ENCODE measurements at regions not wholly inside any gene's neighbourhood (a gene's known extent, or its start where the extent isn't known, plus 50 kb on each side); places are given as distances from the start of the nearest gene placed in this dataset.

GRCh38 chr3:41148901-41149300 lies 50.4 kb upstream of the CTNNB1 start:
- ATAC-seq (no peak), DNase-seq (no peak)
- 75 to 88% (median 82%) methylated on average over 4 of the region's 4 CpGs for WGBS, 4 donors
- H3K4me3 ChIP-seq, result no peak overlapping the region
- TF ChIP-seq POLR2A (IDR thresholded peaks at IDR 0.05) (no peak), CTCF (IDR thresholded peaks at IDR 0.05) (no peak)
- intact Hi-C loops (cut with DNase I), result no loop called here
- no peaks in the 10 kb centered on the region for H3K36me3 ChIP-seq
- H3K27ac ChIP-seq, result no peak overlapping the region
- H3K27me3 ChIP-seq, result no peaks in the 10 kb centered on the region
- peaks cover 0 to 17% (median 10%) of the 10 kb centered on the region in 12 donors for H3K9me3 ChIP-seq
- peaks cover 0 to 5% (median 0%) of the 10 kb centered on the region in 12 donors for H3K4me1 ChIP-seq

Measured in heart left ventricle (tissue), 16 donors.